ENCODE measurements at regions not wholly inside any gene's neighbourhood (a gene's known extent, or its start where the extent isn't known, plus 50 kb on each side); places are given as distances from the start of the nearest gene placed in this dataset.
A peak's percentile ranks its signal among the peaks of the same experiment; 100 is the strongest.

DNA sequence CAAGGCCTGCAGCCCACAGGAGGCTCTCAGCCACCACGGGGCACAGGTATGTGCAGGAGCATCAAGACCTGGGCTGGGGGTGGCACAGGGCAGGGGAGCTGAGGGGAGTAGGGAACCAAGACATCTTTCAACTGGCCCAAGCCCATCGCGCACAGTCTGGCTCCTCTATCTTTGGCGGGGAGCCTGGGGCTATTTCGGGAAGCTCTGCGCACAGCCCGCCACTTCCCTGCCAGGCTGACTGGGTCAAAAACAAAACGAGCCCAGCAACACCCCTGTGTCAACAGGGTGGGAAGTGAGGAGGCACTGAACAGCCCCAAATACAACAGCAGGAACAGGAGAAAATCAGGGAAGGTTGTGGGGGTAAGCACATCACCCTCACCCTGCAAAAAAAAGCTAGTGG is 83.9 kb downstream of the ARL6IP4 start (continued):
- TF ChIP-seq, protein P1, sequence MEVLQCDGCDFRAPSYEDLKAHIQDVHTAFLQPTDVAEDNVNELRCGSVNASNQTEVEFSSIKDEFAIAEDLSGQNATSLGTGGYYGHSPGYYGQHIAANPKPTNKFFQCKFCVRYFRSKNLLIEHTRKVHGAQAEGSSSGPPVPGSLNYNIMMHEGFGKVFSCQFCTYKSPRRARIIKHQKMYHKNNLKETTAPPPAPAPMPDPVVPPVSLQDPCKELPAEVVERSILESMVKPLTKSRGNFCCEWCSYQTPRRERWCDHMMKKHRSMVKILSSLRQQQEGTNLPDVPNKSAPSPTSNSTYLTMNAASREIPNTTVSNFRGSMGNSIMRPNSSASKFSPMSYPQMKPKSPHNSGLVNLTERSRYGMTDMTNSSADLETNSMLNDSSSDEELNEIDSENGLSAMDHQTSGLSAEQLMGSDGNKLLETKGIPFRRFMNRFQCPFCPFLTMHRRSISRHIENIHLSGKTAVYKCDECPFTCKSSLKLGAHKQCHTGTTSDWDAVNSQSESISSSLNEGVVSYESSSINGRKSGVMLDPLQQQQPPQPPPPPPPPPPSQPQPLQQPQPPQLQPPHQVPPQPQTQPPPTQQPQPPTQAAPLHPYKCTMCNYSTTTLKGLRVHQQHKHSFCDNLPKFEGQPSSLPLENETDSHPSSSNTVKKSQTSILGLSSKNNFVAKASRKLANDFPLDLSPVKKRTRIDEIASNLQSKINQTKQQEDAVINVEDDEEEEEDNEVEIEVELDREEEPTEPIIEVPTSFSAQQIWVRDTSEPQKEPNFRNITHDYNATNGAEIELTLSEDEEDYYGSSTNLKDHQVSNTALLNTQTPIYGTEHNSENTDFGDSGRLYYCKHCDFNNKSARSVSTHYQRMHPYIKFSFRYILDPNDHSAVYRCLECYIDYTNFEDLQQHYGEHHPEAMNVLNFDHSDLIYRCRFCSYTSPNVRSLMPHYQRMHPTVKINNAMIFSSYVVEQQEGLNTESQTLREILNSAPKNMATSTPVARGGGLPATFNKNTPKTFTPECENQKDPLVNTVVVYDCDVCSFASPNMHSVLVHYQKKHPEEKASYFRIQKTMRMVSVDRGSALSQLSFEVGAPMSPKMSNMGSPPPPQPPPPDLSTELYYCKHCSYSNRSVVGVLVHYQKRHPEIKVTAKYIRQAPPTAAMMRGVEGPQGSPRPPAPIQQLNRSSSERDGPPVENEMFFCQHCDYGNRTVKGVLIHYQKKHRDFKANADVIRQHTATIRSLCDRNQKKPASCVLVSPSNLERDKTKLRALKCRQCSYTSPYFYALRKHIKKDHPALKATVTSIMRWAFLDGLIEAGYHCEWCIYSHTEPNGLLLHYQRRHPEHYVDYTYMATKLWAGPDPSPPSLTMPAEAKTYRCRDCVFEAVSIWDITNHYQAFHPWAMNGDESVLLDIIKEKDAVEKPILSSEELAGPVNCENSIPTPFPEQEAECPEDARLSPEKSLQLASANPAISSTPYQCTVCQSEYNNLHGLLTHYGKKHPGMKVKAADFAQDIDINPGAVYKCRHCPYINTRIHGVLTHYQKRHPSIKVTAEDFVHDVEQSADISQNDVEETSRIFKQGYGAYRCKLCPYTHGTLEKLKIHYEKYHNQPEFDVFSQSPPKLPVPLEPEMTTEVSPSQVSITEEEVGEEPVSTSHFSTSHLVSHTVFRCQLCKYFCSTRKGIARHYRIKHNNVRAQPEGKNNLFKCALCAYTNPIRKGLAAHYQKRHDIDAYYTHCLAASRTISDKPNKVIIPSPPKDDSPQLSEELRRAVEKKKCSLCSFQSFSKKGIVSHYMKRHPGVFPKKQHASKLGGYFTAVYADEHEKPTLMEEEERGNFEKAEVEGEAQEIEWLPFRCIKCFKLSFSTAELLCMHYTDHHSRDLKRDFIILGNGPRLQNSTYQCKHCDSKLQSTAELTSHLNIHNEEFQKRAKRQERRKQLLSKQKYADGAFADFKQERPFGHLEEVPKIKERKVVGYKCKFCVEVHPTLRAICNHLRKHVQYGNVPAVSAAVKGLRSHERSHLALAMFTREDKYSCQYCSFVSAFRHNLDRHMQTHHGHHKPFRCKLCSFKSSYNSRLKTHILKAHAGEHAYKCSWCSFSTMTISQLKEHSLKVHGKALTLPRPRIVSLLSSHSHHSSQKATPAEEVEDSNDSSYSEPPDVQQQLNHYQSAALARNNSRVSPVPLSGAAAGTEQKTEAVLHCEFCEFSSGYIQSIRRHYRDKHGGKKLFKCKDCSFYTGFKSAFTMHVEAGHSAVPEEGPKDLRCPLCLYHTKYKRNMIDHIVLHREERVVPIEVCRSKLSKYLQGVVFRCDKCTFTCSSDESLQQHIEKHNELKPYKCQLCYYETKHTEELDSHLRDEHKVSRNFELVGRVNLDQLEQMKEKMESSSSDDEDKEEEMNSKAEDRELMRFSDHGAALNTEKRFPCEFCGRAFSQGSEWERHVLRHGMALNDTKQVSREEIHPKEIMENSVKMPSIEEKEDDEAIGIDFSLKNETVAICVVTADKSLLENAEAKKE (CRISPR knock-in tag; IDR thresholded peaks at IDR 0.05): no peak
- TF ChIP-seq, protein P2, sequence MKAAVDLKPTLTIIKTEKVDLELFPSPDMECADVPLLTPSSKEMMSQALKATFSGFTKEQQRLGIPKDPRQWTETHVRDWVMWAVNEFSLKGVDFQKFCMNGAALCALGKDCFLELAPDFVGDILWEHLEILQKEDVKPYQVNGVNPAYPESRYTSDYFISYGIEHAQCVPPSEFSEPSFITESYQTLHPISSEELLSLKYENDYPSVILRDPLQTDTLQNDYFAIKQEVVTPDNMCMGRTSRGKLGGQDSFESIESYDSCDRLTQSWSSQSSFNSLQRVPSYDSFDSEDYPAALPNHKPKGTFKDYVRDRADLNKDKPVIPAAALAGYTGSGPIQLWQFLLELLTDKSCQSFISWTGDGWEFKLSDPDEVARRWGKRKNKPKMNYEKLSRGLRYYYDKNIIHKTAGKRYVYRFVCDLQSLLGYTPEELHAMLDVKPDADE (IDR thresholded peaks at IDR 0.05): no peak
- TF ChIP-seq POLR2AphosphoS5 (IDR thresholded peaks at IDR 0.05; ENCODE audit: low read depth): no peak

DNA sequence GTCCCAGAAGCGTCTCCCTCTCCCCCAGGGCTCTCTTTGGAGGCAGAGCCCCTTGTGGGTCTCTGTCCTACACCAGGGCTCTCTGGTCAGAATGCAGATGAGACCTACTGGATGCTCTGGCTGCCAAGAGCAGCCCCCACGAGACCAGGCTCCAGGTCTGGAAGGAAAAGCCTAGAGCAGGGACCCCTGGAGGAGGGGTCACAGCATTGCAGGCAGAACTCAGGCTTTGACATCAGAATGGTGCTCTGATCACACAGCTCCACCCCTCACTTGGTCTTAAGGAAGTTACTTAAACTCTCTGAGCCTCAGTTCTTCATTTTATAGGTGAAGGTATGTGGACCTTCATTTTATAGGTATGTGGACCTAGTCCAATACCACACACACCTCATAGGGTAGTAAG is 83.1 kb downstream of the ARL6IP4 start:
- no peaks in the 10 kb centered on the region for H3K4me1 Mint-ChIP-seq

More for the DNA sequence above, 83.1 kb downstream of the ARL6IP4 start:
- peak; percentile 93 for ATAC-seq
- Histone ChIP-seq H3K27me3 (ENCODE audit: insufficient read depth) (no peaks in the 10 kb centered on the region), H3F3A (replicated peaks; ENCODE audit: low read depth) (no peaks in the 10 kb centered on the region), H3K4me3 (no peak overlapping the region), H4K20me1 (replicated peaks; ENCODE audit: insufficient read depth) (no peaks in the 10 kb centered on the region), H3K36me3 (ENCODE audit: insufficient read depth) (no peaks in the 10 kb centered on the region), H3K27ac (ENCODE audit: low read depth) (no peak overlapping the region), H3K79me2 (replicated peaks; ENCODE audit: insufficient read depth) (no peaks in the 10 kb centered on the region), H3K4me2 (no peak overlapping the region), H2AFZ (no peak overlapping the region), H3K4me1 (ENCODE audit: insufficient read depth) (no peaks in the 10 kb centered on the region), H3K9me2 (ENCODE audit: insufficient read depth) (0 out of 2 replicates have a peak, but pooled peaks cover 2% of the 10 kb centered on the region)
- DNase-seq (ENCODE audit: low spot score): peak; percentile 89
- Mint-ChIP-seq H3K36me3 (ENCODE audit: low read depth) (no peaks in the 10 kb centered on the region), H3K27ac (no peak overlapping the region), H3K9me3 (no peaks in the 10 kb centered on the region), H3K27me3 (ENCODE audit: insufficient read depth, low read depth, poor library complexity) (peaks cover 6% of the 10 kb centered on the region), H3K4me3 (no peak overlapping the region)
- TF ChIP-seq POLR2AphosphoS5 (IDR thresholded peaks at IDR 0.05; ENCODE audit: low read depth): no peak
- TF ChIP-seq, protein P3, sequence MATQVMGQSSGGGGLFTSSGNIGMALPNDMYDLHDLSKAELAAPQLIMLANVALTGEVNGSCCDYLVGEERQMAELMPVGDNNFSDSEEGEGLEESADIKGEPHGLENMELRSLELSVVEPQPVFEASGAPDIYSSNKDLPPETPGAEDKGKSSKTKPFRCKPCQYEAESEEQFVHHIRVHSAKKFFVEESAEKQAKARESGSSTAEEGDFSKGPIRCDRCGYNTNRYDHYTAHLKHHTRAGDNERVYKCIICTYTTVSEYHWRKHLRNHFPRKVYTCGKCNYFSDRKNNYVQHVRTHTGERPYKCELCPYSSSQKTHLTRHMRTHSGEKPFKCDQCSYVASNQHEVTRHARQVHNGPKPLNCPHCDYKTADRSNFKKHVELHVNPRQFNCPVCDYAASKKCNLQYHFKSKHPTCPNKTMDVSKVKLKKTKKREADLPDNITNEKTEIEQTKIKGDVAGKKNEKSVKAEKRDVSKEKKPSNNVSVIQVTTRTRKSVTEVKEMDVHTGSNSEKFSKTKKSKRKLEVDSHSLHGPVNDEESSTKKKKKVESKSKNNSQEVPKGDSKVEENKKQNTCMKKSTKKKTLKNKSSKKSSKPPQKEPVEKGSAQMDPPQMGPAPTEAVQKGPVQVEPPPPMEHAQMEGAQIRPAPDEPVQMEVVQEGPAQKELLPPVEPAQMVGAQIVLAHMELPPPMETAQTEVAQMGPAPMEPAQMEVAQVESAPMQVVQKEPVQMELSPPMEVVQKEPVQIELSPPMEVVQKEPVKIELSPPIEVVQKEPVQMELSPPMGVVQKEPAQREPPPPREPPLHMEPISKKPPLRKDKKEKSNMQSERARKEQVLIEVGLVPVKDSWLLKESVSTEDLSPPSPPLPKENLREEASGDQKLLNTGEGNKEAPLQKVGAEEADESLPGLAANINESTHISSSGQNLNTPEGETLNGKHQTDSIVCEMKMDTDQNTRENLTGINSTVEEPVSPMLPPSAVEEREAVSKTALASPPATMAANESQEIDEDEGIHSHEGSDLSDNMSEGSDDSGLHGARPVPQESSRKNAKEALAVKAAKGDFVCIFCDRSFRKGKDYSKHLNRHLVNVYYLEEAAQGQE (IDR thresholded peaks at IDR 0.05; ENCODE audit: unreplicated experiment): no peak
- TF ChIP-seq, protein P2 (IDR thresholded peaks at IDR 0.05): no peak
- TF ChIP-seq, protein P4, sequence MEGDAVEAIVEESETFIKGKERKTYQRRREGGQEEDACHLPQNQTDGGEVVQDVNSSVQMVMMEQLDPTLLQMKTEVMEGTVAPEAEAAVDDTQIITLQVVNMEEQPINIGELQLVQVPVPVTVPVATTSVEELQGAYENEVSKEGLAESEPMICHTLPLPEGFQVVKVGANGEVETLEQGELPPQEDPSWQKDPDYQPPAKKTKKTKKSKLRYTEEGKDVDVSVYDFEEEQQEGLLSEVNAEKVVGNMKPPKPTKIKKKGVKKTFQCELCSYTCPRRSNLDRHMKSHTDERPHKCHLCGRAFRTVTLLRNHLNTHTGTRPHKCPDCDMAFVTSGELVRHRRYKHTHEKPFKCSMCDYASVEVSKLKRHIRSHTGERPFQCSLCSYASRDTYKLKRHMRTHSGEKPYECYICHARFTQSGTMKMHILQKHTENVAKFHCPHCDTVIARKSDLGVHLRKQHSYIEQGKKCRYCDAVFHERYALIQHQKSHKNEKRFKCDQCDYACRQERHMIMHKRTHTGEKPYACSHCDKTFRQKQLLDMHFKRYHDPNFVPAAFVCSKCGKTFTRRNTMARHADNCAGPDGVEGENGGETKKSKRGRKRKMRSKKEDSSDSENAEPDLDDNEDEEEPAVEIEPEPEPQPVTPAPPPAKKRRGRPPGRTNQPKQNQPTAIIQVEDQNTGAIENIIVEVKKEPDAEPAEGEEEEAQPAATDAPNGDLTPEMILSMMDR (conservative IDR thresholded peaks at IDR 0.05; ENCODE audit: low read depth in 2 of 2): peak; percentile 65 to 75
